ENCODE measurements at regions not wholly inside any gene's neighbourhood (a gene's known extent, or its start where the extent isn't known, plus 50 kb on each side); places are given as distances from the start of the nearest gene placed in this dataset.
"Not testable (repeated sequence)": the region's sequence is repeated elsewhere in the genome, so short reads cannot be mapped to it uniquely, and the experiment has no call there.

DNA sequence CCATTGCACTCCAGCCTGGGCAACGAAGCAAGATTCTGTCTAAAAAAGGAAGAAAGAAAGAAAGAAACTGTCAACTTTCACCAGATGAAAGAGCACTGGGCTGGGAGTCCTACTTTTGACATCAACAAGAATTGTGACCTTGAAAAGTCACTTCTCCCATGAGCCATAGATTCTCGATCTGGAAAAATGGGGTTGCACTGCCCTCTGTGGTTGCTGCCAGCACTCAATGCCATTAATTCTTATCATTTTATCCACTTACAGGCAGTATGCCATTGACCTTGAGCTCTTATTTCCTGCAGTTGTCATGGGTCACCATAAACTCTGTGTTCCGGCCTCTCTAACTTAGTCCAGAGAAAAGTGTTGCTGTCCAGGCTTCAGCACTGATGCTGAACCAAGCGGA is 137.2 kb downstream of the NOC3L start:
- no peak for DNase-seq (ENCODE audit: low read depth, low spot score)

DNA sequence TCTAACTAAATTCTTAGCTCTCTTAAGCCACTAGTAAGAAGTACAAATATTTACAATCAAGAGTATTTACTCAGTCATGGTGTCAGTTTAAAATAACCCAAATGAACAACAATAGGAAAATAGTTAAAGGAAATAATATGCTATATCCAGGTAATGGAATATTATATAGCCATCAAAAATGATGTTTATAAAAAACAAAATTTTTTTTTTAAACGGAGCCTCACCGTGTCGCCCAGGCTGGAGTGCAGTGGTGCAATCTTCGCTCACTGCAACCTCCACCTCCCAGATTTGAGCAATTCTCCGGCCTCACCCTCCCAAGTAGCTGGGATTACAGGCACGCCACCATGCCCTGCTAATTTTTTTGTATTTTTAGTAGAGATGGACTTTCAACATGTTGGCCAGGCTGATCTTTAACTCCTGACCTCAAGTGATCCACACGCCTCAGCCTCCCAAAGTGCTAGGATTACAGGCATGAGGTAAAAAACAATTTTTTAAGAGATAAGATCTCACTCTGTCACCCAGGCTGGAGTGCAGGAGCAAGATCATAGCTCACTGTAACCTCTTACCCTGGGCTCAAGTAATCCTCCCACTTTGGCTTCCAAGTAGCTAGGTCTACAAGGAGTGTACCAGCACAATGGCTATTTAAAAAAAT is 132.5 kb downstream of the NOC3L start:
- no peak for DNase-seq (ENCODE audit: low read depth, low spot score)

DNA sequence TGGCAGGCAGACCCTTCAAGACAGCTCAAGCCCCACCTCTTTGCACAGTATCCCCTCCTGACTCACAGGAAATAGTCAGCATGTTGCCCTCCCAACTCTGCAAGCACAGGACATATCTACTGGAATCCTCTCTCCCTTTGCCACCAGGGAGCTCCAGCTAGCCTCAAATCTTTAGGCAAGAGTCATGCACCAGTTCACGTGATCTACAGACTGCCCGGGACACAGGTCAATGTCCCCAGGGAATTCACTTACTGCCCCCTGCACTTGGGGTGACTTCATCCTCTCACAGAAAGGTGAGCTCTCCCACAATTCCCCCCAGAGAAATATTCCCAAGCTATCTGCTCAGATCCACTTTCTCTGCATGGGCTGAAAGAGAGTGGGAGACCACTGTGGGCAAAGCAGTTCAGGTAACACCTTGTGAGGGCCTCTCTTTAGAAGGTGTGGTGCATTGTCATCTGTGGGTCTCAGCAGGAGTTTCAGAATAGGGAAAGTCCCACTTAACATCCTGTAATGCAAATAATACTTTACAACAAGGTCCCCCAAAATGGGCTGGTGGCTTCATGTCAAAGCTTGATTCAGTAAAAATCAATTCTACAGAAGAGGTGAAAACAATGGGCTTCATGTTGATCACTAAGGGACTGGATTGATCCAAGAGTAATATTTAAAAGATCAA is 129.9 kb downstream of the NOC3L start:
- DNase-seq (ENCODE audit: low read depth, low spot score): no peak

DNA sequence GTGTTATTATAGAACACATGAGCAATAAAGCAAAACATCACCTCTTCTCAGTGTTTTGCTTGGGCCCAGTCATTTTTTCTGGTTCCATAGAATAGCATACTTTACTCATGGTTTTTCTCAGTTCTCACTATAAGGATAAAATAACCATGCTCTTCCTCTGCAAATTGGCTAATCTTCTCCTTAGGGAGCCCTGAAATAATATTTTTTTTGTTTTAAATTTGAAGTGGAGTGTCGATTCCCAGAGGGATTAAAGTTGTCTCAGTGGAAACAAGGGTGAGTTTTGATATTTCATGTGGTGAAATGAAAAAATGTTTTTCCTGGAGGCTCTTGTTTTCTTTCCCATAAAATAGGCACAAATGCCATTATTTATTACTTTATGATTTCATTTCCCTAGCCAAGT is 127.3 kb downstream of the NOC3L start:
- DNase-seq (ENCODE audit: low read depth, low spot score): no peak

DNA sequence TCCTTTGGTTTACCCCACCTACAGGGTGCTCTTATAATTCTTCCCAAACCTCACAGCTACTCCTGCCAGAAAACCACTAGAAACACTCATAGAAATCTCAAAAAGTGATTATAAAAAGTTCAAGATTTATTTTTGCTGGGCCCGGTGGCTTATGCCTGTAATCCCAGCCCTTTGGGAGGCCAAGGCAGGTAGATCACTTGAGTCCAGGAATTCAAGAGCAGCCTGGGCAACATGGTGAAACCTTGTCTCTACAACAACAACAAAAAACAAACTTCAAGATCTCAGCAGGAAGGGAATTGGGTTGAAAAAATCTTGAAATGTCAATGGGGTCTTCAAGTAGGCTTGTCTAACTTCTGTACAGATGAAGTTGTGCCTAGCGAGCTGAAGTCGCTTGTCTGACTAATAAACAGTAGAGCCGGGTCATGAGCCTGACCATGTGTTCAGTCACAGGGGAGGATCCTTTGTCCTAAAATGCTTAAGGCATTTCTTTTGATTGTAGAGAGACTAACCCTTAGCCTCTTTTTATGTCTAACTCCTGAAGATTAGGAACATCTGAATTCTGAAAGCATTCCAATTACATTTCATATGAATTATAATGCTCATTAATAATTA is 124.6 kb downstream of the NOC3L start:
- DNase-seq (ENCODE audit: low read depth, low spot score): no peak

DNA sequence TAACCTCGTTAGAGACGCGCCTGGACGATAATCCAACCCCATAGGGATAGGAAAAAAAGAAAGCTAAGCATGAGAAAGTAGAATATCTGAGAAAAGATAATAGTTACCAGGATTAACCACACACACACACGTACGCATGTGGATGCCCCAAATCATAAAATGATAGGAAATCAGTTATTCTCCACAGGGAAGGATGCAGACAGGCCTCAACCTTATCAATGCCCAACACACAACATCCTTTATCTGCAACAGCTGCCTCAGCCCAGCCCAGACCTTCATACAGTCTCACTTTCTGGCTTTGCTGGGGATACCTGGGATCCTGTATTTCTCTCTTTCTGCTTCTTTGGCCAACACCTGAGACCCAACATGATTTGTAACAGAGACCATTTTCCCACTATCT is 123.0 kb downstream of the NOC3L start:
- DNase-seq (ENCODE audit: low read depth, low spot score): no peak

DNA sequence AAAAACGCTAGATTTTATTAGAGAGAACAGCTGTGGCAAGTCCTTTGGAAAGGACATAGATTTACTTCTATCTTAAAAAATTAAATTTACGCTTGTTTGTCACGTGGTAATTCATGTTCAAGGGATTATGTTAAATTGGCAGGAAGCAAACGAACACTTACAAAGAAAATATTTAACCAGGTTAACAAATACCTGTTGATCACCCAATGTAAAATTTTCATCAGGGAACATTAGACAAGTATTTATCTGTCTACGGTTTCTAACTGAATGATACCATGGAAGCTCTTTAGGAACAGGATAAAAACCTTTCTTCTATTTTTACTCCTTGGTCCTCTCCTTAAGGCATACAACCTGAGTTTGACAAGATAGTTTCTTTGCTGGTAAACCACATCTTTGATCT is 122.2 kb downstream of the NOC3L start:
- DNase-seq (ENCODE audit: low read depth, low spot score): no peak

DNA sequence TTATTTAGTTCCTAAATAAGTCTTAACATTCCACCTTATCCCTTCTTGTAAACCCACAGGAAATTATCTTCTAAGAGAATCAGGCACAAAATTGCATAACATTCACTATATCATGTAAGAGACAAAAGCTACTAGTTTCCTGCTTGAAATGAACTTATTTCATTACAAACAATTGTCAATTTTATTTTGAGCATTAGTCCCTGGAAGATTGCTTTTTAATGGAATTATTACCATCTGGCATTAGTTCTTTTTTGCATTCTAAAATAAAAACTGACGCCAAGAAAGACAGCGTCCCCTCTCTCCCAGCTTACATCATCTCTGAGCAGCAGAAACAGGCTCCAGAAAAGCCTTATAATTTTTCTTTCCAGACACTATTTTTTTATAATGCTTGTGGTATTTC is 121.8 kb downstream of the NOC3L start:
- no peak for DNase-seq (ENCODE audit: low read depth, low spot score)

DNA sequence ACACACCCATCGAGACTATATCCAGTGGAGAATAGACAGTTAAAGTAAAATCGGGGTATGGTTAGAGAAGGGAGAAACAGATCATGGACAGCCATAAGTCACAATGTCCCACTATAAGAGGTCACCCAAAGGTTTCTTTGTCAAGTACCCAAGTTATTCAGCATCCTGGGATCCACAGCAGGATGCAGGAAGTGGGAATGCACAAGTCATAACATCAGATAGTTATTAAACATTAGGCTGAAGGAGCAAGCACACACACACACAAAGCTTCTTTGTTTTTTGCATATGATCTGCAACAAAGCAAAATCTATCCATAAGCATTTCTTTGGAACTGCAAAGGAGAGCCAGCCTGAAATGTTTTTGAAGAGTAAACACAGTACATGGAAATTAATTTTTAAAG is 111.6 kb downstream of the NOC3L start:
- DNase-seq (ENCODE audit: low read depth, low spot score): no peak

DNA sequence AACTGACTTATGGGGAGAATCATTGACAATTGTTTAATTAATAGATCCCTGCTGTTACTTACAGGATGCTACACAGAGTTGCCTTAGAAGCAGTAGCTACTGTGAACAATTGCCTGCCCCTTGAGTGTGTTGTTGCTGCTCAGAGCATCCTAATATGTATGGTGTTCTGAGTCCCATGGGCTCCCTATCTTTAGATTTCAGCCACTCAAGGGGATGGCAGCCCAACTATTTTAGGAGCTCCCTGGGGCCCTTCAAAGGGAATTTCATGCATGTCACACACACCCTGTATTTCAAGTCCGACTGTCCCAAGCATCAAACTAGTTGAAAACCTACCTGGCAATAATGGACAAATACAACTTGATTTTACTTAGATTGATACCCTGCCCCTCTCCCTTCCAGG is 111.2 kb downstream of the NOC3L start:
- DNase-seq (ENCODE audit: low read depth, low spot score): no peak

DNA sequence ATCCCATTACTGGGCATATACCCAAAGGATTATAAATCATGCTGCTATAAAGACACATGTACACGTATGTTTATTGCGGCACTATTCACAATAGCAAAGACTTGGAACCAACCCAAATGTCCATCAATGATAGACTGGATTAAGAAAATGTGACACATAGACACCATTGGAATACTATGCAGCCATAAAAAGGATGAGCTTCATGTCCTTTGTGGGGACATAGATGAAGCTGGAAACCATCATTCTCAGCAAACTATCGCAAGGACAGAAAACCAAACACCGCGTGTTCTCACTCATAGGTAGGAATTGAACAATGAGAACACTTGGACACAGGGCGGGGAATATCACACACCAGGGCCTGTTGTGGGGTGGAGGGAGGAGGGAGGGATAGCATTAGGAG is 105.3 kb downstream of the NOC3L start:
- DNase-seq (ENCODE audit: low read depth, low spot score): not testable (repeated sequence)

DNA sequence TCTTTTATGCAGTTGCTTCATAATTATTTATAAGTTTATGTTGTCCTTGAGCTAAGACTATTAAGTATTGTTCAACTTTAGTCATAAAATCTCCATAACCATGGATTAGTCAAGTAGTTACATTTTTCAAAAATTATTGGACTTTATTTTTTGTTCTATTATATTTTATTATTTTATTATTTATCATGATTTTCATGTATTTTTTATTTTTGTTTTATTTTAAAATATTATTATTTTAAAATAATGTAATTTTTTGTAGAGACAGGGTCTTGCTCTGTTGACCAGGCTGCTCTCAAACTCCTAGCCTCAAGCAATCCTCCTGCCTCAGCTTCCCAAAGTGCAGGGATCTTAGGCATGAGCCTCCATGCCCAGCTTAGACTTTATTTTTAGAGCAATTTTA is 102.3 kb downstream of the NOC3L start:
- no peak for DNase-seq (ENCODE audit: low read depth, low spot score)

DNA sequence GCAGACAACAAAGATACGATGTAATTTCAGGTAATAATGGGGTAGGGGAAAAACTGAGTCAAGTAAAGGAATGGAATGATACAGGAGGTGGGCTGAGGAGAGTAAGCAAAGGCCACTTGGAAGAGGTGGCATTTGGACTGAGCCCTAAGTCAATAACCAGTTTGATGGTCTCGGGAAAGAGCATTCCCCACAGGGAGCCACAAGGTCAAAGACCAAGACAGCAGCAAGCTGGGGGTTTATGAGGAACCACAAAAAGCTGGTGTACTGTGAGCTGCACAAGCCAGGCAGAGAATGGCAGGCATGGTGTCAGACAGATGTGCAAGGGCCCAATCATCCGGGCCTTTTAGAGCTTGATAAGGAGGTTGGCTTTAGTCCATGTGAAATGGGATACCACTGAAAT is 98.7 kb downstream of the NOC3L start:
- DNase-seq (ENCODE audit: low read depth, low spot score): no peak

DNA sequence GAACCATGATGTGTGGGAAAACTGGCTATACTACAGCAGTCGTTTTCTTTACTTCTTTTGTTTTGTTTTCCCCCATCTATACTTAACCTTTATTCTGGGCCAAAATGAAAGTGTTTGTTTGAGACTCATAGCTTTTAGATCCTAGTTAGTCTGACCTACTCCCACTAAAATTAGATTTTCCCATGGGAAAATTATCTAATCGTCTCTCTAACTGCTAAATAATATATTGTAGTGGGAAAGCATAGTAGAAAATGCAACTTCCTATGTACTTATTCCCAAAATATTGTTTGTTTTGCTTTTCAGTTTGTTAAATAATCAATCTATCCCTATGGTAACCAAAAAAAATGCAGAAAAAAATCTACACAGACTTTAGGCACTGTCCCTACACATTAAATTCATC is 96.6 kb downstream of the NOC3L start:
- DNase-seq (ENCODE audit: low read depth, low spot score): no peak

DNA sequence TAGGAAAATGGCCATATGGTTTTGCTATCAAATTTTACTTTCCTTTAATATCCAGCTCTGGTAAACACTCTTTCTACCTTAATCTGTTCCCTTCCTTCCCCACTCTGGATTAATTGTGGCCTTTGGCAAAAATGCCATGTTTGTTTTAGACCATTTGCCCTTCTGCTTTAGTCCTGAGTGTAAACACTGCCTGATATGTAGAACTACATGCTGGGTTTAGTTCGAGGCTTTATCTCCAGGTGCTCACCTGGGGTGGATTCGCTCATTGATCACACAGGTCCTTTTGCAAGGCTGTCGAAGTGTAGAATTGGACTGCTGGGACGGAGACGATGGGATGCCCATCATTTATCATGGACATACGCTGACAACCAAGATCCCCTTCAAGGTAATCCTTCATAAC is 94.1 kb downstream of the NOC3L start:
- no peak for DNase-seq (ENCODE audit: low read depth, low spot score)

DNA sequence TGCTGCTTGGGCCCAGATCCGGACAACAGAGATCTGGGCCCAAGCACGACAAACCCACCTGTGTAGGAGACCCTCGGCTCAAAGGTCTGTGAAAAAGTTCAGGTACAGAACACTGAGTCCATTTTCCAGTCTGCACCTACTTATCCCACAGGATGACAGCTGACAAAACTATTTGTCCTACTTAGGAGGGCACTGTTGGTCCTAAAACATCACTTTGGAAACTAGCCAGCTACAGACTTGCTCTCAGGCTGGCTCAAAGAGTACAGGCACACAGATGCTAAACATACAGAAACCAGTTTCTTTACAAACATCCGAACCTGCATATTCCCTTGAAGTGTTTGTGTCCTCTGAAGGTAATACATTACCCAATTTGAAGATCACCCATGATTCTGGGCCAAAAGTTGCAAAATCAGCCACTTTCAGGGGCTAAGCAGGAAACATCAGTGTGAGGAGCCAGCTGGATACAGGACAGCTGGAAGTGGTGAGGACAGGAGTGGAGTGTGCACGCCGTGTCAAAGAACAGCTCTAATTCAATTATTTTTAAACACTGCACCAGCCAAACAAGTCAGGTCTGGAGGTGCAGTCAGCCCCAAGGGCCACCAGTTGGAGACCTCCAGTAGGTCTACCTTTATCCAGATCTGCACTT is 88.5 kb downstream of the NOC3L start:
- DNase-seq (ENCODE audit: low read depth, low spot score): no peak

DNA sequence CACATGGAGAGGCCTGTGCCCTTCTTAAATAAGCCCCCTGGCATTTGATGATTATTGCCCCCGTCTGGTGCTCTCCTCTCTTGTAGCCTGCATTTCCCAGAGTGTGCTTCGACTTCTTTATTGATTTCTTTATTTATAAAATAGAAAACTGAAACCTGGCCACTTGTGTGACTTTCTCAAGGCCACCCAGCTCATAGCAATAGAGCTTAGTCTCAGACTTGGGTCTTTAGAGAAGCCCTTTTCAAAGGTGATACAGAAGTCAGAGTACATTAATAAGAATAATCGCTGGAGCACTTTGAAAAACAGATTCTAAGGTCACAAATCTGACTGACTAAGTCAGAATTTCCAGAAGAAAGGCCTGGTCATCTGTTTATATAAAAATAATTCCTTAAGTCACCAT is 86.6 kb downstream of the NOC3L start:
- no peak for DNase-seq (ENCODE audit: low read depth, low spot score)

DNA sequence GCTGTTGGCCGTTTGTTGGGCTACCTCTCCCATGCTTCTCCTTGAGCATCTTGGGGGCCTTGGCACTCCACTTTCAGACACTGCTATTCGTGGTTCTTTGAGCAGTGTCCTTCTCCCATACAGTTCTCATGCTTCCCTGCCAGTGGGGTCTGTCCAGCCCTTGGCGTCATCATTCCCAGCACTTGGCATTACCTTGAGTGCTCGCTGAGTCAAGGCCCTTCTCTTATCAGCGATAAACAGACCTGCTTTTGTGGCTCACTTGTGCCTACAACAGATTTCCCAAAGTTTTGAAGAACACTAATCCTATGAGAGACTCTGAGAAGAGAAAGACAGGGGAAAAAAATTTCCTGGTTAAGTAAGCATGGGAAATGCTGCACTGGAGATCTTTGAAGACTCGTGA is 85.3 kb downstream of the NOC3L start:
- no peak for DNase-seq (ENCODE audit: low read depth, low spot score)

DNA sequence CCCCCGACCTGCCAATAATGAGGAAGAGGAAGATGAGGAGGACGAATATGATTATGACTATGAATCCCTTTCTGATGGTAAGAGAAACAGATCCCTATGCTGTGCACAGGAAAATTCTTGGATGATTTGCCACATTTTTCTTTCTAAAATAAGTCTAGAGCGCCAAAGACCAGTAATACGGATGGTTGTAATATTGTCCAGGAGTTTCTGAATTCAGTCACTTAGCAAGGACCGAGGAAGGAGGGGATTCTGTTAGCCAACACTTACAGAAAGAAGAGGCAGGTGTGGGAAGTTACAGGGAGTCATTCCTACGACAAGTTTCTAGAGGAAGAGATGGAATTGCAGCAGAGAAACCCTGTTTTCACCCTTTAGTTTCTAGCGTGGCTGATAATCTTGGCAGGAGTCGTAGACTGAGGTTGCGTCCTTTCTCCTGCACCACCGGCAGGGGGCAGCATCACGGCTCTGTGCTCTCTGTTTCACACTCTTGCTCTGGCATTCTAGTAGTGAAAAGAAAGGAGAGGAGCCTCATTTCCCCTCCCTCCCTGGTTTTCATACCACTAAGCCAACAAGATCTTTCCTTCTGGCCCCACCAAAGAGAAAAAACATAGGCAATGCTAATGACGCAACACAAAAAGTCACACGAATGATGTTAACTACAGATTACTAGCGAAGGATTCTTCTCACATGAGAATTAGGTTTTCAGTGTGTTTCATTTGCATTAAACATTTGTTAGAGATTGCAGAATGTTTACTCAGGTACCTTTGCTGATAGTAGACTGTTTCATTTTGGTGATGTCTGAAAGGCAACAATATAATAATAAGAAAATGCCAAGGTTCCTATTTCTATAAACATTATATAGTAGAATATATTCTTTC is 82.7 kb downstream of the NOC3L start:
- DNase-seq (ENCODE audit: low read depth, low spot score): peak; percentile 74

DNA sequence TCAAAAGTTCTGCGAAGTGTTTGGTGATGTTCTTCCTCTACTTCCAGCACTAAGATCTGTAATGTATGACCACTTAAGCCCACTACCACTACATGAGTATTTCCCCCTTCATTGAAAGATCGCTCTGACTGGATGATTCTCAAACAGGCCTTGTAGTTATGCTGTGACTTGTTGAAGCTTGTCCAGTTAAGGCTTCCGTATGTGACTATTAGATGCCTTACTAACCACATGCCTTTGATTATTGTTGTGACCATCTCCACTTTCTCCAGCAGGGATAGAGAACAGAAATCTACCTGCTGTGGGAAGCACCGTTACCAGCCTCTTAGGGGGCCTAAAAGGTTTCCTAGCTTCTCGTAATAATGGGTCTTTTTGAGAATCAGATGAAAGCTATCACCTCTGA is 81.1 kb downstream of the NOC3L start:
- no peak for DNase-seq (ENCODE audit: low read depth, low spot score)

DNA sequence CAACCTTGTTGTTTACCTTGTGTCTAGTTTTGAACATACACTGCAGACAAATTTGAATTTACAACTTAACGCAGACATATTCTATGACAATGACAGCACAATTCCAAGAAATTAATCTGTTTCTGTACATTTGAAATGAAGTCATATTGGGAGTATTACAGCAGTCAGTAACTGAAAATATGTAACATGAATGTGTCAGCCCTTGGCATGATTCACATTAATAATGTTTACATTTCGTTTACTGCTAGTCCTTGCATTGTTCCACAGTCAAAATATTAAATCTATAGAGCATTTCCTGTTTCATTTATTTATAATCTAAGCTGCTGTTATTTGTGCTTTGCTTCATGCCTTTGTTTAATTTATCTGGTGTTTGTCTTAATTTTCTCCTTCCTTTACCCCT is 80.4 kb downstream of the NOC3L start:
- no peak for DNase-seq (ENCODE audit: low read depth, low spot score)
